ENCODE measurements at regions not wholly inside any gene's neighbourhood (a gene's known extent, or its start where the extent isn't known, plus 50 kb on each side); places are given as distances from the start of the nearest gene placed in this dataset.

DNA sequence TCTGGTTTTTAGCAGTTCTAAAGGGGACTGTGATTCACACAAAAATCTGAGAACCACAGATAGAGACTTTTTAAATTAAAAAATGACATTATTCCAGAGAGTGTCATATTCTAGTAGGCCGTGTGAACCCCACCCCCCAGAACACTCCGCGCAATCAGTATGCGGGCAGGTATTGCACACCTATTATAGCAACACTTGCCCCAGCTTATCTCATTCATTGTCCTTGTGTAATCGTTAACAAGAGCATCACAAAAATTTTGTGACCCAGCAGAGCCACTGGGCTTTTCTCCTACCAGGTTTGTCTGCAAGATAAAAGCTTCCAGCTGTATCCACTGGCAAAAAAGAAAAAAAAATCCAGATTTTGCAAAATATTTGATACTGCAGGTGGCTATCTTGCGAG lies 394.1 kb upstream of the SMIM31 start:
- no peak for TF ChIP-seq CTCF (IDR thresholded peaks at IDR 0.05)
- Histone ChIP-seq H3K36me3 (no peaks in the 10 kb centered on the region), H3K4me1 (no peaks in the 10 kb centered on the region), H3K4me3 (no peak overlapping the region), H3K27me3 (no peaks in the 10 kb centered on the region), H3K27ac (no peak overlapping the region), H3K9me3 (no peaks in the 10 kb centered on the region), H3K9ac (ENCODE audit: low read depth in 2 of 2, low read length in 2 of 2) (no peak overlapping the region)
- no peak for DNase-seq
- intact Hi-C loops (cut with DNase I) = no loop called here

DNA sequence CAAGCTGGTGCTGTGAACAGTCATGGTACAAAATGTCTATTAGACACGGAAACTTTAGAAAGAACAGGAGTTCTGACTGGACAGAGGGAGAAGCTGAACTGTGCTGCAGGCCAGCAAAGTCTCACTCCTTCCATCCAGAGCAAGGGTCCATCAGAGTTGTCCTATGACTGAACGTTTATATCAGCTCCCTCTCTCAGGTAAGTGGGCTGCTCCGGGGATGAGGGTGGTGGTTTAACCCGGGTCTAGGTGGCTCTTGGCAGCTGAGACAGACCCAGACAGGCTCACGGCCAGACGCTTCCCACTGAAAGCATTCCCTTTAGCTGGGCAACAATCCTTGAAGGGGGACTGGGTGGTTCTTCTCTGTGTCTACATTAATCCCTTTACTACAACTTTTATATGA lies 385.0 kb upstream of the SMIM31 start:
- TF ChIP-seq CTCF (IDR thresholded peaks at IDR 0.05) = no peak
- no peaks in the 10 kb centered on the region for H3K27me3 ChIP-seq
- intact Hi-C loops (cut with DNase I) = no loop called here

GRCh38 chr4:164373021-164373420 lies 380.9 kb upstream of the SMIM31 start:
- no peaks in the 10 kb centered on the region for H3K4me1 ChIP-seq
- H3K27me3 ChIP-seq = no peaks in the 10 kb centered on the region
- no peak for DNase-seq
- H3K9me3 ChIP-seq = no peaks in the 10 kb centered on the region
- no peak overlapping the region for H3K4me3 ChIP-seq
- no peak for TF ChIP-seq CTCF (IDR thresholded peaks at IDR 0.05)
- no peaks in the 10 kb centered on the region for H3K36me3 ChIP-seq
- intact Hi-C loops (cut with DNase I) = no loop called here
- no peak overlapping the region for H3K9ac ChIP-seq (ENCODE audit: low read depth in 2 of 2, low read length in 2 of 2)
- H3K27ac ChIP-seq = no peak overlapping the region

More for the DNA sequence above, 385.0 kb upstream of the SMIM31 start:
- Histone ChIP-seq H3K36me3 (no peaks in the 10 kb centered on the region), H3K9ac (ENCODE audit: low read depth in 2 of 2, low read length in 2 of 2) (no peak overlapping the region), H3K4me3 (no peak overlapping the region), H3K9me3 (no peaks in the 10 kb centered on the region), H3K27ac (no peak overlapping the region), H3K4me1 (no peaks in the 10 kb centered on the region)
- DNase-seq = no peak

DNA sequence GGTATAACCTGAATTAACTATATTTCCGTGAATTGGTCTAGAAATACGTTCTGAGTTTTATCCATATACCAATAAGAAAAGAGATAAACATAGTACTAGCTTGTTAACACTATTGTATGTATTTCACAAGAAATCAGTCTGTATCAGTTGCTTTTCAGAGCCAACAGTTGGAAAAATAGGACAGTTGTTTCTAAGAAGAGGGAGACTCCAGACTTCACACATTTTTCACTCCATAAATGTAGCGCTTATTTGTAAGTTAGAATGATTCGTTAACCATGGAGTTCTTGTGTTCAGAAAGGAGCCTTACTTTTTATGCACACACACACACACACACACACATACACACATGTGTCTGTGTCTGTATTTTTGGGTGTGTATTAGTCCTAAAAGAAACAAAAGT lies 376.7 kb upstream of the SMIM31 start:
- Histone ChIP-seq H3K4me1 (no peaks in the 10 kb centered on the region), H3K27me3 (no peaks in the 10 kb centered on the region), H3K4me3 (no peak overlapping the region), H3K27ac (no peak overlapping the region), H3K9ac (ENCODE audit: low read depth in 2 of 2, low read length in 2 of 2) (no peak overlapping the region), H3K9me3 (no peaks in the 10 kb centered on the region), H3K36me3 (no peaks in the 10 kb centered on the region)
- no peak for TF ChIP-seq CTCF (IDR thresholded peaks at IDR 0.05)
- no peak for DNase-seq
- intact Hi-C loops (cut with DNase I) = no loop called here

DNA sequence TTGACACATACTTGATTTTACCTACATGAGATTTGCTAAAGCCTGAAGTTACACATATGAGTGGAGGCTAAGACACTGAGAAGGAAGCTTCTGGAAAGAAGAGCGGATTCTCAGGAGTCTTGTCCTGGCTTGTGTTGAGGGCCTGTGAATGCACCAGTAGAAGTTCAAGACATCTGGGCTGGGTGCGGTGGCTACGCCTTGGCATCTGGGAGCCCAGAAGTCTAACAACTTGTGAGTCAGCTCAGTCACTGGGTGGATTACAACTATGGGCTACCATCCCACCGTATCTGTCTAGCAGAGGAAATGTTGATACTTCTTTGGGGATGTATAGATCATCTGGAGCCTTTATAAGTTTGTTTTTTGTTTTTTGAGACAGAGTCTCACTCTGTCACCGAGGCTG lies 375.6 kb upstream of the SMIM31 start:
- no peak for TF ChIP-seq CTCF (IDR thresholded peaks at IDR 0.05)
- no peak overlapping the region for H3K9ac ChIP-seq (ENCODE audit: low read depth in 2 of 2, low read length in 2 of 2)
- H3K4me1 ChIP-seq = no peaks in the 10 kb centered on the region
- H3K27ac ChIP-seq = no peak overlapping the region
- no peak overlapping the region for H3K4me3 ChIP-seq
- no peaks in the 10 kb centered on the region for H3K27me3 ChIP-seq
- no peak for DNase-seq
- intact Hi-C loops (cut with DNase I) = no loop called here
- no peaks in the 10 kb centered on the region for H3K9me3 ChIP-seq
- H3K36me3 ChIP-seq = no peaks in the 10 kb centered on the region

DNA sequence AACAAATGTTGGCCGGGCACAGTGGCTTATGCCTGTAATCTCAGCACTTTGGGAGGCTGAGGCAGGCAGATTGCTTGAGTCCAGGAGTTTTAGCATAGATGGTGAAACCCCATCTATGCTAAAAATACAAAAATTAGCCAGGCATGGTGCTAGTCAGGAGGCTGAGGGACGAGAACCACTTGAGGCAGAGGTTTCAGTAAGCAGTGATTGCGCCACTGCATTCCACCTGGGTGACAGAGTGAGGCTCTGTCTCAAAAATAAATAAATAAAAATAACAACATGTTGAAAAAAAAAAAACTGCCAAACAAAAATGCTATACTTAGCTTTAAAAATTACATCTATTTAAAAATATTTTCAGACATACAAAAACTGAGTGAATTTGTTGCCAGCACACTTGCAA lies 374.2 kb upstream of the SMIM31 start:
- no peak overlapping the region for H3K9ac ChIP-seq (ENCODE audit: low read depth in 2 of 2, low read length in 2 of 2)
- H3K4me3 ChIP-seq = no peak overlapping the region
- no peaks in the 10 kb centered on the region for H3K4me1 ChIP-seq
- no peaks in the 10 kb centered on the region for H3K27me3 ChIP-seq
- no peak overlapping the region for H3K27ac ChIP-seq
- intact Hi-C loops (cut with DNase I) = no loop called here
- no peaks in the 10 kb centered on the region for H3K36me3 ChIP-seq
- no peak for DNase-seq
- TF ChIP-seq CTCF (IDR thresholded peaks at IDR 0.05) = no peak
- H3K9me3 ChIP-seq = no peaks in the 10 kb centered on the region
